ENCODE measurements at regions not wholly inside any gene's neighbourhood (a gene's known extent, or its start where the extent isn't known, plus 50 kb on each side); places are given as distances from the start of the nearest gene placed in this dataset.
"Not testable (repeated sequence)": the region's sequence is repeated elsewhere in the genome, so short reads cannot be mapped to it uniquely, and the experiment has no call there.

GRCh38 chr1:34370748-34371147, 194.0 kb downstream of the C1orf94 start:
- Histone ChIP-seq H3K9ac (ENCODE audit: low read depth, low read length) (no peak overlapping the region), H3K79me2 (ENCODE audit: insufficient read depth, low read length) (no peaks in the 10 kb centered on the region), H3K9me3 (ENCODE audit: insufficient read depth, low read length, severe bottlenecking) (no peaks in the 10 kb centered on the region), H3K4me3 (ENCODE audit: low read depth in 1 of 2, low read length in 2 of 2) (no peak overlapping the region), H2AFZ (ENCODE audit: low read depth, low read length) (no peak overlapping the region), H3K27ac (ENCODE audit: low read length) (no peak overlapping the region), H4K20me1 (ENCODE audit: insufficient read depth, low read length) (no peaks in the 10 kb centered on the region; the same call in 1 of the 2 replicates), H3K36me3 (ENCODE audit: insufficient read depth, low read length) (no peaks in the 10 kb centered on the region), H3K4me1 (ENCODE audit: insufficient read depth, low read length) (no peaks in the 10 kb centered on the region), H3K4me2 (ENCODE audit: insufficient read depth, low read length) (no peak overlapping the region), H3K27me3 (ENCODE audit: insufficient read depth, low read length, poor library complexity) (no peaks in the 10 kb centered on the region)
- TF ChIP-seq CTCF (IDR thresholded peaks at IDR 0.05; ENCODE audit: borderline replicate concordance, extremely low read depth, low read length, poor library complexity, severe bottlenecking) = no peak
- ATAC-seq (ENCODE audit: insufficient read depth, low read depth) = no peak
- no peak for DNase-seq

- H3K4me2 ChIP-seq (ENCODE audit: insufficient read depth, low read length); H3K9me3 ChIP-seq (ENCODE audit: insufficient read depth, low read length, severe bottlenecking); H2AFZ ChIP-seq (ENCODE audit: low read depth, low read length); H3K36me3 ChIP-seq (ENCODE audit: insufficient read depth, low read length); H3K79me2 ChIP-seq (ENCODE audit: insufficient read depth, low read length); H3K4me1 ChIP-seq (ENCODE audit: insufficient read depth, low read length); H3K27ac ChIP-seq (ENCODE audit: low read length); H3K9ac ChIP-seq (ENCODE audit: low read depth, low read length); H3K27me3 ChIP-seq (ENCODE audit: insufficient read depth, low read length, poor library complexity); DNase-seq; H3K4me3 ChIP-seq (ENCODE audit: low read depth in 1 of 2, low read length in 2 of 2); H4K20me1 ChIP-seq (ENCODE audit: insufficient read depth, low read length); ATAC-seq (ENCODE audit: insufficient read depth, low read depth): not testable (repeated sequence)
Measured at GRCh38 chr1:34371179-34371578, 194.5 kb downstream of the C1orf94 start.

GRCh38 chr1:34371829-34372532, 195.3 kb downstream of the C1orf94 start:
- no peaks in the 10 kb centered on the region; the same call in 1 of the 2 replicates for H4K20me1 ChIP-seq (ENCODE audit: insufficient read depth, low read length)
- no peaks in the 10 kb centered on the region for H3K9me3 ChIP-seq (ENCODE audit: insufficient read depth, low read length, severe bottlenecking)
- H3K4me2 ChIP-seq (ENCODE audit: insufficient read depth, low read length) = no peak overlapping the region
- H3K4me1 ChIP-seq (ENCODE audit: insufficient read depth, low read length) = no peaks in the 10 kb centered on the region
- H3K27me3 ChIP-seq (ENCODE audit: insufficient read depth, low read length, poor library complexity) = peaks cover under 1% of the 10 kb centered on the region
- TF ChIP-seq EZH2 (IDR thresholded peaks at IDR 0.05; ENCODE audit: borderline replicate concordance, low read depth, low read length, severe bottlenecking) (no peak), CTCF (IDR thresholded peaks at IDR 0.05; ENCODE audit: borderline replicate concordance, extremely low read depth, low read length, poor library complexity, severe bottlenecking) (no peak)
- H2AFZ ChIP-seq (ENCODE audit: low read depth, low read length) = no peak overlapping the region
- H3K4me3 ChIP-seq (ENCODE audit: low read depth in 1 of 2, low read length in 2 of 2) = no peak overlapping the region
- DNase-seq (no peak), ATAC-seq (ENCODE audit: insufficient read depth, low read depth) (no peak)
- H3K79me2 ChIP-seq (ENCODE audit: insufficient read depth, low read length) = no peaks in the 10 kb centered on the region
- no peak overlapping the region for H3K27ac ChIP-seq (ENCODE audit: low read length)
- no peaks in the 10 kb centered on the region for H3K36me3 ChIP-seq (ENCODE audit: insufficient read depth, low read length)
- no peak overlapping the region for H3K9ac ChIP-seq (ENCODE audit: low read depth, low read length)

GRCh38 chr1:34372891-34373290, 196.2 kb downstream of the C1orf94 start:
- no peak overlapping the region for H2AFZ ChIP-seq (ENCODE audit: low read depth, low read length)
- H3K9ac ChIP-seq (ENCODE audit: low read depth, low read length) = no peak overlapping the region
- H3K4me2 ChIP-seq (ENCODE audit: insufficient read depth, low read length) = no peak overlapping the region
- no peaks in the 10 kb centered on the region for H3K36me3 ChIP-seq (ENCODE audit: insufficient read depth, low read length)
- no peaks in the 10 kb centered on the region for H3K9me3 ChIP-seq (ENCODE audit: insufficient read depth, low read length, severe bottlenecking)
- no peaks in the 10 kb centered on the region for H3K4me1 ChIP-seq (ENCODE audit: insufficient read depth, low read length)
- H3K4me3 ChIP-seq (ENCODE audit: low read depth in 1 of 2, low read length in 2 of 2) = no peak overlapping the region
- H4K20me1 ChIP-seq (ENCODE audit: insufficient read depth, low read length) = no peaks in the 10 kb centered on the region; the same call in 1 of the 2 replicates
- H3K27me3 ChIP-seq (ENCODE audit: insufficient read depth, low read length, poor library complexity) = peaks cover 5% of the 10 kb centered on the region
- H3K27ac ChIP-seq (ENCODE audit: low read length) = no peak overlapping the region
- TF ChIP-seq EZH2 (IDR thresholded peaks at IDR 0.05; ENCODE audit: borderline replicate concordance, low read depth, low read length, severe bottlenecking) (no peak), CTCF (IDR thresholded peaks at IDR 0.05; ENCODE audit: borderline replicate concordance, extremely low read depth, low read length, poor library complexity, severe bottlenecking) (no peak)
- no peaks in the 10 kb centered on the region for H3K79me2 ChIP-seq (ENCODE audit: insufficient read depth, low read length)
- ATAC-seq (ENCODE audit: insufficient read depth, low read depth) = no peak
- DNase-seq = no peak

All from DND-41 (cell line).